A673 (cell line): ENCODE measurements at regions not wholly inside any gene's neighbourhood (a gene's known extent, or its start where the extent isn't known, plus 50 kb on each side); places are given as distances from the start of the nearest gene placed in this dataset.

Experiments
- BruUV-seq: library from RNA; stranded (reverse); fragments of 400-500 nt; replicated peaks from 2 replicates; lab custom pipeline; 2021; lab: Mats Ljungman, UMichigan
- CTCF ChIA-PET: fragments of 300-600 bp; sonication (Branson Sonifier 250); formaldehyde crosslinking; loops from one replicate; lab custom pipeline; 2022; ENCODE audit warnings: antibody characterized with exemption; lab: Charles Lee
- POLR2A ChIA-PET: fragments of 300-600 bp; sonication (Branson Sonifier 250); formaldehyde crosslinking; loops from one replicate; lab custom pipeline; 2022; ENCODE audit warnings: antibody characterized with exemption; ENCODE audit not compliant: low non-redundant PET; lab: Charles Lee
- DNase-seq: peaks from one replicate; pipeline ENCODE4 v3.0.0-alpha.2; 2015; ENCODE audit warnings: low spot score
- H3K27ac ChIP-seq: fragments of 200-600 bp; sonication (generic); 2 replicates; pipeline ENCODE4 v1.5.1; 2016; ENCODE audit warnings: mixed run types, low read depth, mild to moderate bottlenecking, mixed read lengths, antibody characterized with exemption, low read length; ENCODE audit not compliant: poor library complexity, severe bottlenecking
- H3K27me3 ChIP-seq: fragments of 200-600 bp; sonication (generic); replicated peaks from 2 replicates; pipeline ENCODE4 v1.6.1; 2017; ENCODE audit warnings: mixed run types, low read depth, mild to moderate bottlenecking, mixed read lengths, antibody characterized with exemption, low read length; ENCODE audit not compliant: insufficient read depth, poor library complexity
- H3K36me3 ChIP-seq: fragments of 200-600 bp; sonication (generic); 2 replicates; pipeline ENCODE4 v1.6.1; 2016; ENCODE audit warnings: mixed run types, mild to moderate bottlenecking, mixed read lengths, antibody characterized with exemption, low read length; ENCODE audit not compliant: insufficient read depth, poor library complexity, severe bottlenecking
- H3K4me1 ChIP-seq: fragments of 200-600 bp; sonication (generic); 2 replicates; pipeline ENCODE4 v1.6.1; 2017; ENCODE audit warnings: mixed run types, mild to moderate bottlenecking, mixed read lengths, antibody characterized with exemption, low read length; ENCODE audit not compliant: insufficient read depth, poor library complexity, severe bottlenecking
- H3K4me3 ChIP-seq: fragments of 200-600 bp; sonication (generic); 2 replicates; pipeline ENCODE4 v1.5.1; 2016; ENCODE audit warnings: low read depth, mixed run types, mild to moderate bottlenecking, mixed read lengths, low read length; ENCODE audit not compliant: poor library complexity, severe bottlenecking
- H3K9me3 ChIP-seq: fragments of 200-600 bp; sonication (generic); 2 replicates; pipeline ENCODE4 v1.6.1; 2016; ENCODE audit warnings: mixed run types, low read depth, mild to moderate bottlenecking, mixed read lengths, antibody characterized with exemption, low read length; ENCODE audit not compliant: poor library complexity, severe bottlenecking
- CTCF ChIP-seq: fragments of 300-800, 200-600 bp; sonication (generic); conservative IDR thresholded peaks from 2 replicates; pipeline ENCODE4 v1.5.1; 2017; ENCODE audit warnings: low read depth, mild to moderate bottlenecking, antibody characterized with exemption, low read length, moderate library complexity, mixed read lengths
- EZH2 ChIP-seq: fragments of 200-600 bp; sonication (generic); IDR thresholded peaks from 2 replicates; pipeline ENCODE4 v1.6.1; 2017; ENCODE audit warnings: borderline replicate concordance, low read depth, mild to moderate bottlenecking, mixed read lengths, antibody characterized with exemption, low read length; ENCODE audit not compliant: poor library complexity, severe bottlenecking
- intact Hi-C: fragments of 100-400 bp; cut with micrococcal nuclease; formaldehyde crosslinking; loops from one replicate; pipeline ENCODE4 v1.10.0; 2022; ENCODE audit not compliant: unreplicated experiment

- CTCF ChIA-PET, result no interaction called here
- TF ChIP-seq CTCF, result no peak
- no peak for TF ChIP-seq EZH2
- no TSS peak for BruUV-seq
- DNase-seq, result no peak
- no peak overlapping the region for H3K4me3 ChIP-seq
- H3K9me3 ChIP-seq, result peaks cover 4% of the 10 kb centered on the region
- H3K36me3 ChIP-seq, result no peaks in the 10 kb centered on the region
- H3K4me1 ChIP-seq, result no peaks in the 10 kb centered on the region
- intact Hi-C loops, result no loop called here
- POLR2A ChIA-PET, result no interaction called here
- no peaks in the 10 kb centered on the region for H3K27me3 ChIP-seq
- no peak overlapping the region for H3K27ac ChIP-seq
Measured at GRCh38 chr16:7976125-7976524, 614.2 kb downstream of the TMEM114 start.

- intact Hi-C loops, result no loop called here
- DNase-seq, result no peak
- no peak overlapping the region for H3K27ac ChIP-seq
- H3K9me3 ChIP-seq, result no peaks in the 10 kb centered on the region
- no peaks in the 10 kb centered on the region for H3K4me1 ChIP-seq
- no peaks in the 10 kb centered on the region for H3K27me3 ChIP-seq
- no peaks in the 10 kb centered on the region for H3K36me3 ChIP-seq
- ChIA-PET POLR2A (no interaction called here), CTCF (no interaction called here)
- BruUV-seq, result no TSS peak
- no peak overlapping the region for H3K4me3 ChIP-seq
- TF ChIP-seq EZH2 (no peak), CTCF (no peak)
Measured at GRCh38 chr16:7967996-7968509, 622.3 kb downstream of the TMEM114 start.

GRCh38 chr16:7964744-7965143 is 625.6 kb downstream of the TMEM114 start:
- CTCF ChIA-PET, result interaction anchor here (0.7 kb wide), 1 partner anchor 526 kb away, joined by 5 read pairs; no protein-coding TSS in a partner anchor

More at GRCh38 chr16:7964744-7965143, 625.6 kb downstream of the TMEM114 start:
- Histone ChIP-seq H3K9me3 (no peaks in the 10 kb centered on the region), H3K36me3 (no peaks in the 10 kb centered on the region), H3K27me3 (no peaks in the 10 kb centered on the region), H3K4me3 (no peak overlapping the region), H3K27ac (no peak overlapping the region), H3K4me1 (no peaks in the 10 kb centered on the region)
- intact Hi-C loops, result no loop called here
- POLR2A ChIA-PET, result no interaction called here
- BruUV-seq, result no TSS peak
- no peak for DNase-seq
- TF ChIP-seq EZH2 (no peak), CTCF (no peak)
